CD8-positive, alpha-beta memory T cell (primary cell): ENCODE measurements at regions not wholly inside any gene's neighbourhood (a gene's known extent, or its start where the extent isn't known, plus 50 kb on each side); places are given as distances from the start of the nearest gene placed in this dataset.

Experiments
- CTCF ChIA-PET: fragments of 350-600 bp; sonication (Branson Sonifier 250); formaldehyde crosslinking; loops from one replicate; lab custom pipeline; 2021; ENCODE audit warnings: antibody characterized with exemption; lab: Charles Lee
- POLR2A ChIA-PET: fragments of 350-600 bp; sonication (Branson Sonifier 250); formaldehyde crosslinking; loops from one replicate; lab custom pipeline; 2021; ENCODE audit warnings: antibody characterized with exemption; lab: Charles Lee
- DNase-seq, 5 donors: peaks; one replicate each; pipeline versions ENCODE4 v3.0.0 to v3.0.0-alpha.2; 2020 to 2022; ENCODE audit warnings: mixed read lengths in 1 of 5
- H3K27ac ChIP-seq: one replicate; pipeline ENCODE4 v1.7.0; 2013; ENCODE audit warnings: low read depth, mild to moderate bottlenecking, low read length, moderate library complexity
- H3K27me3 ChIP-seq: 2 replicates; pipeline ENCODE4 v1.7.0; 2013; ENCODE audit warnings: low read length, mild to moderate bottlenecking; ENCODE audit not compliant: insufficient read depth, poor library complexity, severe bottlenecking
- H3K36me3 ChIP-seq: 2 replicates; pipeline ENCODE4 v1.7.0; 2013; ENCODE audit warnings: mild to moderate bottlenecking, low read length, moderate library complexity; ENCODE audit not compliant: insufficient read depth
- H3K4me1 ChIP-seq: 2 replicates; pipeline ENCODE4 v1.7.0; 2013; ENCODE audit warnings: mild to moderate bottlenecking, low read length, moderate library complexity; ENCODE audit not compliant: insufficient read depth
- H3K4me3 ChIP-seq: 2 replicates; pipeline ENCODE4 v1.7.0; 2013; ENCODE audit warnings: mild to moderate bottlenecking, low read length
- H3K9me3 ChIP-seq: 2 replicates; pipeline ENCODE4 v1.7.0; 2013; ENCODE audit warnings: mild to moderate bottlenecking, low read length
- H3K27ac Mint-ChIP-seq, 8 donors: one replicate each; pipeline ENCODE4 v1.8.0; 2020 to 2021; ENCODE audit warnings: mixed read lengths in 8 of 8, mild to moderate bottlenecking in 6 of 8, inconsistent platforms in 3 of 8, moderate library complexity in 3 of 8
- H3K27me3 Mint-ChIP-seq, 2 donors: one replicate each; pipeline ENCODE4 v1.8.0; 2020 to 2021; ENCODE audit warnings: mixed read lengths in 2 of 2, mild to moderate bottlenecking in 1 of 2, moderate library complexity in 1 of 2
- H3K36me3 Mint-ChIP-seq, 3 donors: one replicate each; pipeline ENCODE4 v1.8.0; 2020 to 2021; ENCODE audit warnings: mixed read lengths in 3 of 3, inconsistent platforms in 1 of 3, mild to moderate bottlenecking in 1 of 3
- H3K4me1 Mint-ChIP-seq, 3 donors: one replicate each; pipeline ENCODE4 v1.8.0; 2020 to 2021; ENCODE audit warnings: mixed read lengths in 3 of 3, inconsistent platforms in 1 of 3, mild to moderate bottlenecking in 1 of 3
- H3K4me3 Mint-ChIP-seq, 7 donors: one replicate each; pipeline ENCODE4 v1.8.0; 2020 to 2021; ENCODE audit warnings: mixed read lengths in 7 of 7, mild to moderate bottlenecking in 6 of 7, moderate library complexity in 4 of 7, inconsistent platforms in 2 of 7
- H3K9me3 Mint-ChIP-seq, 5 donors: one replicate each; pipeline ENCODE4 v1.8.0; 2020 to 2022; ENCODE audit warnings: mixed read lengths in 5 of 5, mild to moderate bottlenecking in 3 of 5, moderate library complexity in 2 of 5, inconsistent platforms in 1 of 5

GRCh38 chr6:90787446-90787845 lies 200.6 kb upstream of the MAP3K7 start:
- no peak overlapping the region for H3K4me3 Mint-ChIP-seq
- CTCF ChIA-PET, result no interaction called here
- no peaks in the 10 kb centered on the region for H3K36me3 ChIP-seq
- no peak overlapping the region for H3K4me3 ChIP-seq
- peaks cover 2 to 4% of the 10 kb centered on the region in 2 donors for H3K27me3 Mint-ChIP-seq
- no peaks in the 10 kb centered on the region for H3K4me1 Mint-ChIP-seq
- H3K9me3 ChIP-seq, result no peaks in the 10 kb centered on the region
- no peaks in the 10 kb centered on the region for H3K4me1 ChIP-seq
- no peak overlapping the region for H3K27ac Mint-ChIP-seq
- no peaks in the 10 kb centered on the region for H3K27me3 ChIP-seq
- DNase-seq, result no peak
- no peaks in the 10 kb centered on the region for H3K9me3 Mint-ChIP-seq
- H3K27ac ChIP-seq, result no peak overlapping the region
- POLR2A ChIA-PET, result no interaction called here
- H3K36me3 Mint-ChIP-seq, result no peaks in the 10 kb centered on the region

GRCh38 chr6:90780778-90781177 lies 193.9 kb upstream of the MAP3K7 start:
- H3K27ac Mint-ChIP-seq, result no peak overlapping the region
- no peak overlapping the region for H3K4me3 Mint-ChIP-seq
- no peaks in the 10 kb centered on the region for H3K36me3 Mint-ChIP-seq
- no peaks in the 10 kb centered on the region for H3K4me1 ChIP-seq
- DNase-seq, result no peak
- no peaks in the 10 kb centered on the region for H3K27me3 ChIP-seq
- no peaks in the 10 kb centered on the region for H3K4me1 Mint-ChIP-seq
- H3K4me3 ChIP-seq, result no peak overlapping the region
- POLR2A ChIA-PET, result no interaction called here
- H3K27ac ChIP-seq, result no peak overlapping the region
- peaks cover 0 to 4% of the 10 kb centered on the region in 2 donors for H3K27me3 Mint-ChIP-seq
- no peaks in the 10 kb centered on the region for H3K9me3 ChIP-seq
- CTCF ChIA-PET, result no interaction called here
- H3K36me3 ChIP-seq, result no peaks in the 10 kb centered on the region
- no peaks in the 10 kb centered on the region for H3K9me3 Mint-ChIP-seq

- ChIA-PET POLR2A (no interaction called here), CTCF (no interaction called here)
Measured at GRCh38 chr6:90780141-90780540, 193.3 kb upstream of the MAP3K7 start.

DNA sequence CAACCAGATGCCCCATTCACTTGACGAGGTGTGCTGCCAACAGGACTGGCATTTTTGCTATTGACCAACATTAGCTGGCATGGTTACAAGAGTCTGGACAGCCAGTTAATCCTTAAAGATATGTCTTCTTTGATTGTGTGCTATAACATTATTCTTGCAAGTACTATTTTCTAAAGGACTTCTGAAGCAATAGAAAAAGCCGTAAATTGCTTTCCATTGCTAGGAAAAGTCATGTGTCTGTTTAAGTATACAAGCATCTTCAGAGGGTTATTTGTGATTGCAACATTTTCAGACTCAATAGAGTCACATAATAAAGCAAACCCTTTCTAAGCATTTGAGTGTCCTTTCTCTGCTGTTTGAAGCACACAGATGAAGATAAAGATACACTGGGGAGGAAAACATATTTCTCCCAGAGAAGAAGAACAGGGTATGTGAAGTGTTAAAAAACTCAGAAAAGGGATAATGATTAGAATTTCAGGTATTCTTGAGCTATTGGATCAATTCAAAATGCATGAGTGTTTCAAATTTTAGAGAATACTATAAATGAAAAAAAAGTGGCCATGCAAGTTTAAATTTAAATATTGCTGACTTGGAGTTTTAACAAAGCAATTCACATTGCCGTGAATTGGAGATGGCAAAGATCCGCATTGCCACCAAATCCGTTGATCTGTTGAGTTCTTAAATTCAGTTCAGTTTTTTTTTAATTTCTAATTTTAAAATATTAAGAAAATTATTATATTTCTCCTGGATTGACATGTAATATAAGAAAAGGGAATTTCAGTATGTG lies 191.7 kb upstream of the MAP3K7 start:
- Mint-ChIP-seq H3K27ac (no peak overlapping the region), H3K9me3 (no peaks in the 10 kb centered on the region), H3K36me3 (no peaks in the 10 kb centered on the region), H3K4me1 (no peaks in the 10 kb centered on the region), H3K27me3 (peaks cover 0 to 17% of the 10 kb centered on the region in 2 donors), H3K4me3 (no peak overlapping the region)
- Histone ChIP-seq H3K27ac (no peak overlapping the region), H3K9me3 (no peaks in the 10 kb centered on the region), H3K27me3 (no peaks in the 10 kb centered on the region), H3K4me3 (no peak overlapping the region), H3K36me3 (no peaks in the 10 kb centered on the region), H3K4me1 (no peaks in the 10 kb centered on the region)
- no peak for DNase-seq
- POLR2A ChIA-PET, result no interaction called here
- CTCF ChIA-PET, result no interaction called here

More at GRCh38 chr6:90780141-90780540, 193.3 kb upstream of the MAP3K7 start:
- peaks cover 0 to 11% of the 10 kb centered on the region in 2 donors for H3K27me3 Mint-ChIP-seq
- Histone ChIP-seq H3K9me3 (no peaks in the 10 kb centered on the region), H3K4me3 (no peak overlapping the region), H3K36me3 (no peaks in the 10 kb centered on the region), H3K27me3 (no peaks in the 10 kb centered on the region), H3K4me1 (no peaks in the 10 kb centered on the region), H3K27ac (no peak overlapping the region)
- no peaks in the 10 kb centered on the region for H3K9me3 Mint-ChIP-seq
- H3K36me3 Mint-ChIP-seq, result no peaks in the 10 kb centered on the region
- no peak overlapping the region for H3K4me3 Mint-ChIP-seq
- DNase-seq, result no peak
- H3K4me1 Mint-ChIP-seq, result no peaks in the 10 kb centered on the region
- no peak overlapping the region for H3K27ac Mint-ChIP-seq

DNA sequence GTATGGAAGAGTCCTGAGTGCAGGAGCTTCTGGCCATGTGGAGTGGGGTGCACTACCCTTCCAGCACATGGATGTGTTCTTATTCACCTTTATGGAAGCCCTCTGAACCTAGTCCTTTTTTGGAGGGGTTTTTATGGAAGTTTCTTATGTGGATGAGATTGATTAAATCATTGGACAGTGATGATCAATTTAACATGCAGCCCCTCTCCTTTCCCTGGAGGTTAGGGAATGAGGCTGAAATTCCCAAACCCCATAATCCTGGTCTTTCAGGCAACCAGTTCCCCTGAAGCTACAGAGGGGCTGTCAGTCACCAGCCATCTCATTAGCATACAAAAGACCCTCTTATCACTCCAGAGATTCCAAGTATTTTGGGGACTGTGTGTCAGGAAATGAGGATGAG lies 183.9 kb upstream of the MAP3K7 start:
- CTCF ChIA-PET, result no interaction called here
- Histone ChIP-seq H3K27me3 (no peaks in the 10 kb centered on the region), H3K4me1 (no peaks in the 10 kb centered on the region), H3K4me3 (no peak overlapping the region), H3K27ac (no peak overlapping the region), H3K36me3 (no peaks in the 10 kb centered on the region), H3K9me3 (no peaks in the 10 kb centered on the region)
- Mint-ChIP-seq H3K4me1 (no peaks in the 10 kb centered on the region), H3K9me3 (no peaks in the 10 kb centered on the region), H3K4me3 (no peak overlapping the region), H3K27ac (no peak overlapping the region), H3K27me3 (peaks cover 4 to 12% of the 10 kb centered on the region in 2 donors), H3K36me3 (peaks cover 0 to 2% (median 0%) of the 10 kb centered on the region in 3 donors)
- POLR2A ChIA-PET, result no interaction called here
- no peak for DNase-seq

DNA sequence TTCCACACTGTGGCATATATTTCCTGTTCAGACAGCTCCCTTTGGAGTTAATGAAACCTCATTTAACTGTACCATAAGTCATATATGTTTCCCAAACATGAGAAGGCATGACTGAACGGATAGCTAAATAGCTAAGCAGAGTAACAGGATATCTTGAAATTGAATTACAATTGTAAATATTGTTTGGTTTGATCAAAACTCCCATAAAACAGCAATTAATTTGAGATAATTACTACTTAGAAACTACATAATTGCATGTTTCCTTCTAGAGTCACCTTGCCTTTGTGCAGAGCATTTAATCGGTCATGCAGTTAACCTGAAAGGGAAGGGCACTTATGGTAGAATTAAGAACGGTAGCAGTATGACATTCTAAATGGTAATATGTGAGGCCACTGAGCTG lies 179.0 kb upstream of the MAP3K7 start:
- H3K27me3 ChIP-seq, result no peaks in the 10 kb centered on the region
- peaks cover 0 to 2% (median 0%) of the 10 kb centered on the region in 3 donors for H3K36me3 Mint-ChIP-seq
- no peaks in the 10 kb centered on the region for H3K9me3 Mint-ChIP-seq
- CTCF ChIA-PET, result no interaction called here
- POLR2A ChIA-PET, result no interaction called here
- H3K4me3 Mint-ChIP-seq, result no peak overlapping the region
- no peak for DNase-seq
- no peaks in the 10 kb centered on the region for H3K36me3 ChIP-seq
- no peak overlapping the region for H3K27ac ChIP-seq
- H3K4me3 ChIP-seq, result no peak overlapping the region
- H3K27ac Mint-ChIP-seq, result no peak overlapping the region
- H3K27me3 Mint-ChIP-seq, result peaks cover 4 to 5% of the 10 kb centered on the region in 2 donors
- H3K4me1 Mint-ChIP-seq, result no peaks in the 10 kb centered on the region
- no peaks in the 10 kb centered on the region for H3K4me1 ChIP-seq
- H3K9me3 ChIP-seq, result no peaks in the 10 kb centered on the region

- Mint-ChIP-seq H3K4me3 (no peak overlapping the region), H3K4me1 (no peaks in the 10 kb centered on the region), H3K9me3 (no peaks in the 10 kb centered on the region), H3K27ac (no peak overlapping the region), H3K27me3 (peaks cover 4 to 8% of the 10 kb centered on the region in 2 donors), H3K36me3 (peaks cover 0 to 2% (median 0%) of the 10 kb centered on the region in 3 donors)
- no peaks in the 10 kb centered on the region for H3K9me3 ChIP-seq
- H3K4me1 ChIP-seq, result no peaks in the 10 kb centered on the region
- H3K4me3 ChIP-seq, result no peak overlapping the region
- no peaks in the 10 kb centered on the region for H3K27me3 ChIP-seq
- no peak overlapping the region for H3K27ac ChIP-seq
- ChIA-PET CTCF (no interaction called here), POLR2A (no interaction called here)
- H3K36me3 ChIP-seq, result no peaks in the 10 kb centered on the region
- DNase-seq, result no peak
Measured at GRCh38 chr6:90765491-90765890, 178.6 kb upstream of the MAP3K7 start.

- no peaks in the 10 kb centered on the region for H3K9me3 ChIP-seq
- no peak overlapping the region for H3K4me3 ChIP-seq
- H3K27ac ChIP-seq, result no peak overlapping the region
- H3K27ac Mint-ChIP-seq, result no peak overlapping the region
- no peaks in the 10 kb centered on the region for H3K4me1 ChIP-seq
- no peak for DNase-seq
- ChIA-PET POLR2A (no interaction called here), CTCF (no interaction called here)
- H3K36me3 Mint-ChIP-seq, result peaks cover 0 to 2% (median 0%) of the 10 kb centered on the region in 3 donors
- no peaks in the 10 kb centered on the region for H3K27me3 ChIP-seq
- no peak overlapping the region for H3K4me3 Mint-ChIP-seq
- H3K4me1 Mint-ChIP-seq, result no peaks in the 10 kb centered on the region
- peaks cover 0 to 8% of the 10 kb centered on the region in 2 donors for H3K27me3 Mint-ChIP-seq
- no peaks in the 10 kb centered on the region for H3K36me3 ChIP-seq
- no peaks in the 10 kb centered on the region for H3K9me3 Mint-ChIP-seq
Measured at GRCh38 chr6:90764001-90764400, 177.1 kb upstream of the MAP3K7 start.
